Stimulated activated CD8-positive, alpha-beta memory T cell treated with anti-CD3 and anti-CD28 coated beads, Interleukin-15, amount 100 ng/mL, for 4 hours (primary cell): ENCODE measurements at regions not wholly inside any gene's neighbourhood (a gene's known extent, or its start where the extent isn't known, plus 50 kb on each side); places are given as distances from the start of the nearest gene placed in this dataset.
"Not testable (repeated sequence)": the region's sequence is repeated elsewhere in the genome, so short reads cannot be mapped to it uniquely, and the experiment has no call there.

Experiments used
- DNase-seq, 2 donors: peaks; one replicate each; pipeline ENCODE4 v3.0.0-alpha.2; 2020; ENCODE audit warnings: low read depth in 2 of 2

DNA sequence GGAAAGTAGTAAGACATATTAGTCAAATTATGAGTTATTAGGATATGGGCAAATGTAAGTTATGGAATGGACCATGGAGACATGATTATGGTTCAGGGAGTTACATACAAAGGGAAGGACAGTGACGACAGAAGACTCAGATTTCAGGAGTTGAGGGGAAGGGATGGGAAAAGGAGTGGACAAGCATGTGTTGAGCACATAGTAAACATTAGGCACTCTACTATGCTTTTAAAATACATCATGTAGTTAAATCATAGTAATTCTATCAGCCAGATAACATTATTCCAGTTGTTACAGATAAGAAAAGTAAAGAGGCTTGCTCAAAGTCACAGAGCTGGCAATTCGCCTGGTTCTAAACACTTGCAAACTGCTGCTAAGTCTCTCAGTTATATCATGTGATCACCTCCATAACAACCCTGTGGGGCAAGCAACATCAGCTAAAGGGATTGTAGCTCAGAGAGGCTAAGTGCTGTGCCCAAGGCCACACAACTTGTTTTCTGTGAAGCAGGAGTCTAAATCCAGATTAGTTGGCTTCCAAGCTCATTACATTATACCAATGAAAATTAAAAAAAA, 115.2 kb upstream of the MDFIC start:
- no peak for DNase-seq

DNA sequence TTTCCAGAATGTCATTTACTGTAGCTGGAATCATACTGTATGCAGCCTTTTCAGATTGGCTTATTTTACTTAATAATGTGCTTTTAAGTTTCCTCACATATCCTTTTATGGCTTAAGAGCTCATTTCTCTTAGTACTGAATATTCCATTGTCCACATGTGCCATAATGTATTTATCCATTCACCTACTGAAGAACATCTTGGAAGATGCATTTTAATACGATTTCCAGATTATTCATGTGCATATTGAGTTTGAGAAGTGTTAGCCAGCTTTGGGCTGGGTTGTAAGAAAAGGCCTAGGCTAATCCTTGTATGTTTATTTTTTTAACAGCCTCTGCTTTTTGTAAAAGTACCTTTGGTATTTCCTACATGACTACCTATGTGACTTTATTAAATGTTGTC, 109.3 kb upstream of the MDFIC start:
- no peak for DNase-seq

DNA sequence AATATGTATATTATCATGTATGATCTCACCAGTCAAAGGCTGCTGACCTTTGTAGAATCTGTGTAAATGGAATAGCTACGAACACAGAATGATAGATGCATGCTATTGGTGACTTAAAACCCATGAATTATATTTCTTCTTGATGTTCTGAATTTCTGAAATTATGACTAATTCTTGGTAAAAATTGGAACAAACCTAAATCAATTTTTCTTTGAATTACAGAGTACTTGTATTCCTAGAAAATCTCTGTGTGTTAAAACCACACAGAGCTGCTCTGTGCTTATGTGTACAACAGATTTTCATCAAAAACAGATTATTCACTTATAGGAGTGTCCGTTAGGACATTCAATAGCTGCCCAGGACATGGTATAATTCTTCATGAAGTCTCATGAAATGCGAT, 108.3 kb upstream of the MDFIC start:
- no peak for DNase-seq

DNA sequence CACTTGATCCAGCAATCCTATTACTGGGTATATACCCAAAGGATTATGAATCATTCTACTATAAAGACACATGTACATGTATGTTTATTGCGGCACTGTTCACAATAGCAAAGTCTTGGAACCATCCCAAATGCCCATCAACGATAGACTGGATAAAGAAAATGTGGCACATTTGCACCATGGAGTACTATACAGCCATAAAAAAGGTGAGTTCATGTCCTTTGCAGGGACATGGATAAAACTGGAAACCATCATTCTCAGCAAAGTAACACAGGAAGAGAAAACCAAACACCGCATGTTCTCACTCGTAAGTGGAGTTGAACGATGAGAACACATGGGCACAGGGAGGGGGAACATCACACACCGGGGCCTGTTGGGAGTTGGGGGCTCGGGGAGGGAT, 104.9 kb upstream of the MDFIC start:
- DNase-seq, result not testable (repeated sequence)

DNA sequence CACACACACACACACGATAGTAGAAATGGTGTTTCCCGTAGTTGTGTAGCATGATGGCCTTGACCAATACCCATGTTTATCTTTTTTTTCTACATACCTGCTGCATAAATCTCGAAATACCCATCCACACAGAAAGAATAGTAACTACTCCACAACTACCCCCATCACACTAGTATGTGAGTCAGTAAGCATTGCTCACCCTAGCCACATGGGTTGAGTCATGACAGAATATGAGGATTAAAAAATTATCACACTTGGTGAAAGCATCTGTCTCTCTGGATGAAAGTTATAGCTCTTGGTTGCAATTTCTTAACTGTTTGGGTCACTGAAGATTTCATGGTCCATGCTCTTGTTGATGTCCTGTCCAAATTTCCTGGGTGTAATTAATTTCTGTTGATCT, 103.4 kb upstream of the MDFIC start:
- no peak for DNase-seq

DNA sequence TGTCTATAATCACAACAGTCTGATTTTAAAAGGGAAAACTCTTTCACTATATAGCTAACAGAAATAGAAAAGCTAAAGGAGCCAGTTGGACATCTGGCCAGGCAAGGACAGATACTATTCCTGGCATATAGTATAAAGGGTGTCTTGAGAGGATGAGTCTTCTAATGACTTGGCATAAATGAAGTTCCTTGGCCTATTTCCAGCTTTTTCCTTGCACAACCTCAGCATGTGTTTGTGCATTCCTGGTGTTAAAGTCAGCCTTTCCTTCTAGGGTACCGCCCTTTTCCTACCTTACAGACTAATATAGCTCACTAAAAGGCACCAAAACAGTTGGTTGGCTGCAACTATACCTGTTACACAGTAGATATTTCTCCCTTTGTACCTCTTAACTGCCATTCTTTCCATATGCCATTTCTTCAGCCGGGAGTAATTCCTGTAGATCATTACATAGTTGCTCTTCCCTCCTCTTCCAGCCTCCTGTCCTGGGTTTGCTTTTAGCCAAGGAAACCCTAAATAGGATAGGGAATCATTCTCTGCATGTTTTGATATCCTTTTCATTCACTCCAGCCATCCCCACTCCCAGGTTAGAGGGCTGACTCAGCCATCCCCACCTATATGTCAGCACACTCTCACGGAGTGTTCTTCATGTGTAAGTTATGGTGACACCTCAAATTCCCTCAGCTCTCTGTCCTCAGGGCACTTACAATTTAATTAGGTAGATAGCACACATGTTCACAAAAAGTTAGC, 102.1 kb upstream of the MDFIC start:
- DNase-seq, result no peak

DNA sequence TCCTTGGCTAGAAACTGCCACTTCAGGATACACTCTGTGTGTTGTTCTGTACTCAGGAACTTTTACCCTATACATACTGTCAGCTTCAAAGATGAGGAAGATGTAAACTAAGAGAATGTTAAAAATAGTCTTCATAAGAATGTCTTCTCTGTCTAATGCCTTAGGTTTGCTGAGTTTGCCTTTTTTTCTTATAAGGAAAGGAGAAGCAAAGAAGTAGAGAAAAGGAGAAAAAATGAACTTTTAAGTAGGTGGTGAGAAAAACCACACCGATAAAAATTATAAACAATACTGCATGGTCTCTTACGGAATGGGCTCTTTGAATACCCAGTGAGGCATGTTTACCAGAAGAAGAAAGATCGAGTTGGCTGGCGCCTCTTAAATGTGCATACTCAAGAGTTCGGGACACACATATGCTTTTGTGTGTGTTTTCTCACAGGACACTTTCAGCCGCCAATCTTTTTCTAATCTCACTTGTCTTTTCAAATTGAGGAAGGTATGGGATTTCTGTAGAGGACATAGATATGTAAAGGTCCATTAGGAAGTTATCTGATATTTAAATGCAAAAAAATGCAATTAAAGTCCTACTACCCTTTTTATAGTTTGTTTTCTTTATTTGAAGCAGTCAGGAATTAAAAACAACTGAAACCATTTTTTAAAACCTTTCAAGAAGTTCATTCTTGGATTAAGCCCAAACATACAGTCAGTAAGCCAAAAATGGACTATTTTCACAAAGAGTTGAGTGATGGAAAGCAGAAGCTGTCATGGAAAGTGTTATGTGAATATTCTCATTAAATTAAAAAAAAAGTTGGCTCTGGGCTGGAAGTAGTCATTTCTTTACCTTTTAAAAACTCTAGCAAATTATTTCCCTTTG, 100.6 kb upstream of the MDFIC start:
- no peak for DNase-seq

DNA sequence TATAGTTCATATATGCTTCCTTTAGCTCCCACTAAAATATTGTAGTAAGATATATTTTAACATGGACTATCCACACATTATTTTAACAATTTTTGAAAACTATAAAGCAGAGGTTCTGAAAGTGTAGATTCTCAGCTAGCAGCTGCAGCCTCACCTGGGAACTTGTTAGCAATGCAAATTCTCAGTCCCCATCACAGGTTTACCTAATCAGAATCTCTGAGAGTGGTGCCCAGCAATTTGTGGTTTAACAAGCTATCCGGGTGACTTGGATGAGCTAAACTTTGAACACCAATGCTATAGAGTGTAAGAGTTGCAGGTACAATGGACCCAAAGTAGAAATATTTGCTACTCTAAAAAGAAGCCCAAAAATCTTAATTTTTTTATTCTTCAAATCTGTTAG, 99.8 kb upstream of the MDFIC start:
- no peak for DNase-seq

DNA sequence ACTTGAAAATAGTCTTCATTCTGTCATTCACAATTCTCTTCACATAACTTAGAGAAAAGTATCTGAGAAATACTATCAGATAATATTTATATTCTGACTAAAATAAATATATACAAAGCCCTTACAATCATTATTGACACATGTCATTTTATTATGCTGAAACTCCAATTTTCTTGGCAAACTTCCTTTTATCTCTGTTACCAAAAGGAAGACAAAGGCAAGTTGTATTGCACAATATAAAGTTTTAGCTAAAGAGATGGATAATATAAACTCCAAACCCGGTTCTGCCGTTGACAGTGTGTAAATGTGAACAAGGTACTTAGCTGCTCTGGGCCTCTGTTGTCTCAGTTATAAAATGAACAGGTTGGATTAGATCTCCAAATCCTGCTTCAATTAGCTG, 99.0 kb upstream of the MDFIC start:
- DNase-seq, result no peak

DNA sequence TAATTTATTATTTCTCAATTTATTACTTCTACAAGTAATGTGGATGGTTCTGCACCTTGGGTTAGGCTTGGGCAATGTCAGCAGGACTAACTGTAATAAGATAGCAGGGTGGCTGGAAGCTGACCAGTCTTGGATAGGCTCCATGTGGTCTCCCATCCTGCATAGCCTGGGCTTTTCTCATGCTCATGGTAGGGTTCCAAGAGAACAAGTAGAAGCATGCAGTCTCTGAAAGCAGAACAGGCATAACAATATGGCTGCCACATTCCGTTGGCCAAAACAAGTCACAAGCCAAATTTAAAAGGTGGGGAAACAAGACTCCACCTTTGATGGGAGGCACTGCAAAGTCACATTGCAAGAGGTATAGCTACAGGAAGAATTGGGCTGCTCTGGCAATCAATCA, 98.6 kb upstream of the MDFIC start:
- no peak for DNase-seq

DNA sequence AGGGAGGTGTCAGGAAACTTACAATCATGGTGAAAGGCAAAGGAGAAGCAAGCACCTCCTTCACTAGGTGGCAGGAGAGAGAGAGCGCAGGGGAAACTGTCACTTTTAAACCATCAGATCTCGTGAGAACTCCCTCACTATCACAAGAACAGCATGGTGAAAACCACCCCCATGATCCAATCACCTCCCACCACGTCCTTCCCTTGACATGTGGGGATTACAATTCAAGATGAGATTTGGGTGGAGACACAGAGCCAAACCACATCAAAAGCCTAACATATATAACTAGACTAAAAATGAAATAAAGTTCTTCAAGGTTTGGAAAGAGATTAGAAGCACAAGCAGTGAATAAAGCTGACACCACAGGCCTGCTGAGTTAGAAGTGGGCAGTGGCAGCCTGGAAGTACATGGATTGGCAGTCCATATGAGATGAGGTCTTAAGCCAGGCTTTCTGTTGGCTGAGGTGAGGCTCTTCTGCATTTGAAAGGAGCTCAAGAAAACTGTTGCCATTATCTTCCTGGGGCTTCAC, 96.4 kb upstream of the MDFIC start:
- no peak for DNase-seq

DNA sequence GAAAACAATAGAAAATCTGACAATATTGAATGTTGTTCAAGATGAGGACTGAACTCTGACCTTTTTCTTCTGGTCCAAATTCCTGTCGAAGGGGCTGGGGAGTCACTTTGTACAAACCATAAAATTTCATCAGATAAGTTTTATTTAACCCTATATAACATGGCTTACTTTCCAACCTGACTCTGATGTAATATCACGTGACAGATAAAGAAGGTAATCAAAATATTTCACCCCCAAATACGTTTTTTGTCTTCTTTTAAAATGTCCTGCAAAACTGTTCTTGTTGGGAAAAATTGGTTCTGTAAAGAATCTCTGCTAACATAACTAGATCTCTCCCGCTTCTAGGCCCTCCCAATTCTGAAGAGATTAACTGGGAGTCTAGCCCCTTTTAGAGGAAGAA, 90.9 kb upstream of the MDFIC start:
- no peak for DNase-seq

DNA sequence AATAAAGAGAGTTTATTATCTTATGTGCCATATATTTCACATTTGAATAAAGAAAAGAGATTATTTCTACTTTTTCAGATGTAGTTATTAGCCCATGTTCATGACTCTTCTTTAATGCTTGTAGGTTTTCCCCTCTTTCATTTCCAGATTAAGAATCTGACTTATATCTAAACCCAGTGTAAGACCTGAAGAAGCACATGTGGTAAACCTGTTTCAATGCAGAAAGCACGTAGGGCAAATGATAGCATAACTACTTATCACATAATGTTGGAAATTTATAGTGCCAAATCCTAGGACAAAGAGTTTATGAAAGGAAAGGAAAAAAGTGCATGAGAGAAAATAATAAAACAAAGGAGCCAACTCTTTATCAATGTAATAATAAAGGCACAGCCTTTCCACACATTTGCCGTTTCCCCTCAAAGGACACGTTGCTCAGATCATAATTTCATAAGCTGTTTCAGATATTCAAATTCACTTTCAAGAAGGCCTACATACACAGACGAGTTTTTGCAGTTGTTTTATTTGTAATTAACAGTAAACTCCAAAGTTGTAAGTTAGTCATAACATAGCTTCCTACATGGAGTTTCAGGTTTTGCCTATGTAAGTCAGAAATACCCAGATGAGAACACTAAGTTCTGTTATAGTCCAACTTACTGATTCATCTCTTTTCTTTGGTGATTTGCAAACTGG, 88.8 kb upstream of the MDFIC start:
- no peak for DNase-seq

DNA sequence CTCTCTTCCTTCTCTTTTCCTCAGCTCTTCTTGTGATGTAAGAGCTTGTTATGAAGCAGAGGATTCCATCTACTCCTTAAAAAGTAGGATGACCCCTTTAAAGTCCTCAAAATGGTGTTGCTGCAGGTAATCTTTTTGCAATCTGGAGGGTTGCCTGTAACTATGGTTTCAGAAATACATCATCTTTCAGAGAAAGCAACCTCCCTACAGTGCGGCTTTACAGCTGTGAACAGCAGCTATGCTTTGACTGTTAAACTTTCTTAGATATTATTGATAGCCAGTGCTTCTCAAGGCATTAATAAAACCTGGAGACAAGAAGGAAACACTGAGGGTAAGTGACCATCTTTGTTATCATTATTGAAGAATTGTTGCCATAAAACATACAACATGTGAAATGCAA, 86.6 kb upstream of the MDFIC start:
- DNase-seq, result no peak

DNA sequence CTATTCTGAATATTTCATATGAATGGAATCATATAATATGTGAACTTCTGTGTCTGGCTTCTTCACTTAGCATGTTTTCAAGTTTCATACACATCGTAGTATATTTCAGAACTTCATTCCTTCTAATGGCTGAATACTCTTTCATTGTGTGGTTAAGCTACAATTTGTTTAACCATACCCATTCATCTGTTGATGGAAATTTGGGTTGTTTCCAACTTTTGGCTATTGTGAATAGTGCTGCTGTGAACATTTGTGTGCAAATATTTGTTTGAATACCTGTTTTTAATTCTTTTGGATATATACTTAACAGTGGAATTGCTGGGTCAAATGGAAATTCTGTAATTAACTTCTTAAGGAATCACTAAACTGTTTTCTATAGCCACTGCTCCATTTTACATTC, 86.0 kb upstream of the MDFIC start:
- no peak for DNase-seq

DNA sequence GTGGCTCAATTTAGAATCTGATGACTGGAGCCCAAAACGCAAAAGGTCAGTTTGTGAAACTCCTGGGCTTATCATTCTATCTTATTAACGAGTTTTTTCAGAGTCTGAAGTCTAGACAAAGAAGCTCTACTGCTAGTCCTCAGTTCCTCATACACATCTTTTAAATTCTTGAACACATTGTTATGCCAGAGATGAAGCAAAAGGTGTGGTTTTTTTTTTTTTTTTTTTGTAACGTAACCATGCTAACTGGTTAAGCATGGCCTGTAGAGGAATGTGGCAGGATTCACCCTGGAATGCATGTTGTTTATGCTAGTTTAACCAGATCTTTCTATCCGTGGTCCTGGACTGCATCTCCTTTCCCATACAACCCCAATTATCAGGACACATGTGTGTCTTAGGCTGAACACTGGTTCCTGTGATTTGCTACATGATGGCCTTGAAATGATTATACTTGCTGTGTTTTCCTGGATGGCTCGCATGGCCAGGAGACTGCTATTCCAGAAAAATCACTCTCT, 79.3 kb upstream of the MDFIC start:
- no peak for DNase-seq

DNA sequence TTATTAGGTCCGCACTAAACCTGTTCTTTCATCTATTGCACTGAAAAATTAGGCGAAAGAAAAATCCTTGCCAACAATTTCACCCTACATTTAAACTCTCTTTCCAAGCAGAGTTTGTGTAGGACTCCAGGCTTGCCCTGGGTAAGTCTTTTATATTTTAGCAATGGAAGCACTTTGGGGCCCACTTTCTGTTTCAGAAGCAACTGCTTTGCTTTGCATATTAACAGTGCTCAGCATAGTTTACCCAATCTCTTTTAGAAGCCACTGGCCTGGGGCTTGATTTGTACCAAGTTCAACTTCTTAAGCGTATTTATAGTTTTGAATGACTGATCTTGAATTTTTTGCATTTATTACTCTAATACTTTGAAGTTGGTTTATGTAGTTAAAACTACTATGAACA, 78.8 kb upstream of the MDFIC start:
- no peak for DNase-seq

DNA sequence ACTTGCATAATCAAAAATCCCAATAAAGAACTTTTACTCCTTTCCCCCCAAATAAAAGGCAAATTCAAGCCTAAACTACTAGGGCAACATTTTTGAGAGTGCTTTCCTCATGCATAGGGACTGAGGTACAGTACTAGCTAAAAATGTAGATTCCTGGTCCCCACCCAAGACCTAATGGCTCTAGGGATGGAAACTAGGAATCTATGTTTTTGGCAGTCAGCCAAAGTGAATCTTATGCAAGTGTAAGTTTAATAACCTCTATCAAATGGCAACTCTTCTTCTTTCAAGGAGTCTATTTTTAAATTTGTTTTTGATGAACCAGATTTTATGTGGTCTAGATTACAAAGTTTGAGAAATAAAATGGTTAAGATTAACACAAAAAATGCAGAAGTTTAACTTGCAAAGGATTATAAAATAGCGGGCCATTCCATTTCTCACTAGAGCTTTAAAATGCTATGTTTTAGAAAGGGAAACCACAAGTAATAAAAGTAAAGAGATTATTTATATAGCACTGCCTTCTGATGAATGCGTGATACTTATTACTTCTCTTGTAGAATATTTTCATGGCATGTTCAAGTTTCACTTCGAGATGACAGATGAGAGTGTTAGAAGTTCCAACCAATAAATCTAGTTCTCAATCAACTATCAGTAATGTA, 70.4 kb upstream of the MDFIC start:
- DNase-seq, result no peak

DNA sequence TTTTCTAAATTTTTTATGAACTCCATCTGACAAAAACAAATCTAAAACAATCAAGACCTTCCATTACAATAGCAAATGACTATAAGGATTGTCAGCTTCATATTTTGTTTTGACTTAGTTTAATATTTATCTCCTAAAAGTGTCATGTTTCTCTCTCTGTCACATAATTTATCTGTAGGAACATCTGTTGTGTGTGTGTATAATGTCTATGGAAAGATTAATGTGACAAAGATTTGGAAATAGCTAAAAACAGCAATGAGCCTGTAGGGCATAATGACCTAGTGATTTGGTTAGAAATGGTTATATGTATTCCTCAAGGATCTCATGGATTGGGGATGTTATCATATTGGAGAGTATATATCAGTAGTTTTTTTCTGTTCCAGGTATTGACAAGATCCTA, 69.6 kb upstream of the MDFIC start:
- no peak for DNase-seq

DNA sequence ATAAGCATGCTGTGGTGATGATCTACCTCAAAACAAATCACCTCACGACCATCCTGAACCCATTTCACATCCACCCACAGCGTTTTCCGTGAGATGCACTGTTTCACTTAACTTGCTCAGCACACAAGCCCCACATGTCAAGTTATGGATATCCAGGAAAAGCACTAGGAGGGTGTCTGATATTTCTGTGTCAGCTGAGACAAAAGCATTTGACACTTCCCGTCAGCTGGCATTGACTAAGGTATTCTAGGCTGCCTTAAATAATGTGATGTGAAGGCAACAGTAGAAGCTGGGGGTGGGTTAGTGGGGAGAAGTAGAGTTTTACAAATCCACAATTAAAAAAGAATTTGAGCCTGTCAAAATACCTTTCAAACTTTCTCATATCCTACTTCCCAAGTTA, 68.7 kb upstream of the MDFIC start:
- DNase-seq, result no peak

DNA sequence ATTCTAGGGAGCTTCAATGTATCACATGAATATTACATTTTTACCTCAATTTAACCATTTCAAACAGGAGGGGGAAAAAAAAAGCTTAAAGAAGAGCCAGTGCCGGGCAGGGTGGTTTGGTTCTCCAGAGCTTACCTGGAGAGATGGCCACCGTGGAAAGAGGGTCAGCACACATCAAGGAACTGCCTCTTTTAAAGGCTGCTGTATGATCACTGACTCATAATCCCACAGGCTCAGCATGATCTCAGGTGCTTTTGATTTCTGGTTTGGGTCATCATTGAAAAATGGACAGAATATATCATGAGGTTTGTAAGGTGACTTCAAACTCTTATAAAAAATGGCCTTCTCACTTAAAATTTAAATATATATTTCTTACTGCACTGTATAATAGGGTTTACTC, 67.5 kb upstream of the MDFIC start:
- no peak for DNase-seq
